HepG2 (cell line): ENCODE measurements at regions not wholly inside any gene's neighbourhood (a gene's known extent, or its start where the extent isn't known, plus 50 kb on each side); places are given as distances from the start of the nearest gene placed in this dataset.

ENCODE experiments used
- FOXA3 ChIP-seq: IDR thresholded peaks from 2 replicates; pipeline ENCODE4 v1.6.1; 2016; ENCODE audit warnings: missing genetic modification reagents, missing compliant biosample characterization
- HBP1 ChIP-seq: IDR thresholded peaks from 2 replicates; pipeline ENCODE4 v1.6.1; 2016; ENCODE audit warnings: low read depth, control low read depth
- HNRNPH1 ChIP-seq: fragments of 200-400 bp; formaldehyde crosslinking; optimal IDR thresholded peaks from 2 replicates; pipeline ENCODE3; 2017; ENCODE audit warnings: mild to moderate bottlenecking, low read depth, low read length
- KDM2A ChIP-seq: sonication (generic); formaldehyde crosslinking; IDR thresholded peaks from 2 replicates; pipeline ENCODE4 v1.4.0; 2020; ENCODE audit warnings: low read depth, missing genetic modification reagents, borderline replicate concordance
- MED1 ChIP-seq: sonication (generic); formaldehyde crosslinking; IDR thresholded peaks from 2 replicates; pipeline ENCODE4 v1.4.0; 2020; ENCODE audit warnings: missing genetic modification reagents
- YEATS2 ChIP-seq: sonication (generic); formaldehyde crosslinking; IDR thresholded peaks from 2 replicates; pipeline ENCODE4 v1.4.0; 2020; ENCODE audit warnings: missing genetic modification reagents, borderline replicate concordance
- ZFP62 ChIP-seq: sonication (generic); formaldehyde crosslinking; IDR thresholded peaks from 2 replicates; pipeline ENCODE4 v1.4.0; 2020; ENCODE audit warnings: missing genetic modification reagents
- ZNF30 ChIP-seq: sonication (generic); formaldehyde crosslinking; IDR thresholded peaks from 2 replicates; pipeline ENCODE4 v1.5.0; 2020; ENCODE audit warnings: mild to moderate bottlenecking, missing genetic modification reagents
- ZNF343 ChIP-seq: sonication (generic); formaldehyde crosslinking; IDR thresholded peaks from 2 replicates; pipeline ENCODE4 v1.4.0; 2020; ENCODE audit warnings: mild to moderate bottlenecking, missing genetic modification reagents
- ZNF609 ChIP-seq: sonication (generic); formaldehyde crosslinking; IDR thresholded peaks from 2 replicates; pipeline ENCODE4 v1.4.0; 2020; ENCODE audit warnings: mild to moderate bottlenecking, missing genetic modification reagents, borderline replicate concordance
- ZNF614 ChIP-seq: IDR thresholded peaks from 2 replicates; pipeline ENCODE4 v1.6.1; 2018; ENCODE audit warnings: missing biosample characterization, missing genetic modification reagents, inconsistent platforms, borderline replicate concordance
- TF ChIP-seq, protein P1 (sequence below): IDR thresholded peaks from 2 replicates; pipeline ENCODE4 v1.6.1; 2012; ENCODE audit warnings: inconsistent platforms
- TF ChIP-seq, protein P2 (sequence below): IDR thresholded peaks from 2 replicates; pipeline ENCODE4 v1.6.1; 2016
- TF ChIP-seq, protein P3 (sequence below): sonication (generic); formaldehyde crosslinking; IDR thresholded peaks from 2 replicates; pipeline ENCODE4 v1.4.0; 2020; ENCODE audit warnings: missing genetic modification reagents, borderline replicate concordance

GRCh38 chr4:4693258-4693657, 151.4 kb upstream of the STX18 start (continued):
- TF ChIP-seq ZNF30 (CRISPR knock-in tag) = no peak
- TF ChIP-seq ZNF614 (CRISPR knock-in tag) = no peak
- TF ChIP-seq HBP1 (CRISPR knock-in tag) = no peak
- TF ChIP-seq HNRNPH1 = no peak
- TF ChIP-seq, protein P1, sequence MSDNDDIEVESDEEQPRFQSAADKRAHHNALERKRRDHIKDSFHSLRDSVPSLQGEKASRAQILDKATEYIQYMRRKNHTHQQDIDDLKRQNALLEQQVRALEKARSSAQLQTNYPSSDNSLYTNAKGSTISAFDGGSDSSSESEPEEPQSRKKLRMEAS = no peak
- TF ChIP-seq ZNF343 = 0 out of 2 replicates have a peak, but pooled peaks have one; percentile 21
- TF ChIP-seq ZNF609 (CRISPR knock-in tag) = peak; percentile 50; the same call in 1 of the 2 replicates
- TF ChIP-seq ZFP62 = no peak
- TF ChIP-seq, protein P2, sequence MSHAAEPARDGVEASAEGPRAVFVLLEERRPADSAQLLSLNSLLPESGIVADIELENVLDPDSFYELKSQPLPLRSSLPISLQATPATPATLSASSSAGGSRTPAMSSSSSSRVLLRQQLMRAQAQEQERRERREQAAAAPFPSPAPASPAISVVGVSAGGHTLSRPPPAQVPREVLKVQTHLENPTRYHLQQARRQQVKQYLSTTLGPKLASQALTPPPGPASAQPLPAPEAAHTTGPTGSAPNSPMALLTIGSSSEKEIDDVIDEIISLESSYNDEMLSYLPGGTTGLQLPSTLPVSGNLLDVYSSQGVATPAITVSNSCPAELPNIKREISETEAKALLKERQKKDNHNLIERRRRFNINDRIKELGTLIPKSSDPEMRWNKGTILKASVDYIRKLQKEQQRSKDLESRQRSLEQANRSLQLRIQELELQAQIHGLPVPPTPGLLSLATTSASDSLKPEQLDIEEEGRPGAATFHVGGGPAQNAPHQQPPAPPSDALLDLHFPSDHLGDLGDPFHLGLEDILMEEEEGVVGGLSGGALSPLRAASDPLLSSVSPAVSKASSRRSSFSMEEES (CRISPR knock-in tag) = no peak
- no peak for TF ChIP-seq FOXA3 (CRISPR knock-in tag)
- 0 out of 2 replicates have a peak, but pooled peaks have one; percentile 27 for TF ChIP-seq KDM2A (CRISPR knock-in tag)
- TF ChIP-seq MED1 (CRISPR knock-in tag) = peak; percentile 39; the same call in 1 of the 2 replicates
- TF ChIP-seq, protein P3, sequence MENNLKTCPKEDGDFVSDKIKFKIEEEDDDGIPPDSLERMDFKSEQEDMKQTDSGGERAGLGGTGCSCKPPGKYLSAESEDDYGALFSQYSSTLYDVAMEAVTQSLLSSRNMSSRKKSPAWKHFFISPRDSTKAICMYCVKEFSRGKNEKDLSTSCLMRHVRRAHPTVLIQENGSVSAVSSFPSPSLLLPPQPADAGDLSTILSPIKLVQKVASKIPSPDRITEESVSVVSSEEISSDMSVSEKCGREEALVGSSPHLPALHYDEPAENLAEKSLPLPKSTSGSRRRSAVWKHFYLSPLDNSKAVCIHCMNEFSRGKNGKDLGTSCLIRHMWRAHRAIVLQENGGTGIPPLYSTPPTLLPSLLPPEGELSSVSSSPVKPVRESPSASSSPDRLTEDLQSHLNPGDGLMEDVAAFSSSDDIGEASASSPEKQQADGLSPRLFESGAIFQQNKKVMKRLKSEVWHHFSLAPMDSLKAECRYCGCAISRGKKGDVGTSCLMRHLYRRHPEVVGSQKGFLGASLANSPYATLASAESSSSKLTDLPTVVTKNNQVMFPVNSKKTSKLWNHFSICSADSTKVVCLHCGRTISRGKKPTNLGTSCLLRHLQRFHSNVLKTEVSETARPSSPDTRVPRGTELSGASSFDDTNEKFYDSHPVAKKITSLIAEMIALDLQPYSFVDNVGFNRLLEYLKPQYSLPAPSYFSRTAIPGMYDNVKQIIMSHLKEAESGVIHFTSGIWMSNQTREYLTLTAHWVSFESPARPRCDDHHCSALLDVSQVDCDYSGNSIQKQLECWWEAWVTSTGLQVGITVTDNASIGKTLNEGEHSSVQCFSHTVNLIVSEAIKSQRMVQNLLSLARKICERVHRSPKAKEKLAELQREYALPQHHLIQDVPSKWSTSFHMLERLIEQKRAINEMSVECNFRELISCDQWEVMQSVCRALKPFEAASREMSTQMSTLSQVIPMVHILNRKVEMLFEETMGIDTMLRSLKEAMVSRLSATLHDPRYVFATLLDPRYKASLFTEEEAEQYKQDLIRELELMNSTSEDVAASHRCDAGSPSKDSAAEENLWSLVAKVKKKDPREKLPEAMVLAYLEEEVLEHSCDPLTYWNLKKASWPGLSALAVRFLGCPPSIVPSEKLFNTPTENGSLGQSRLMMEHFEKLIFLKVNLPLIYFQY = no peak
- TF ChIP-seq YEATS2 = peak; percentile 20; the same call in 1 of the 2 replicates
